Nephron (organoid): ENCODE measurements at regions not wholly inside any gene's neighbourhood (a gene's known extent, or its start where the extent isn't known, plus 50 kb on each side); places are given as distances from the start of the nearest gene placed in this dataset.

Experiments used
- H3K27ac Mint-ChIP-seq, 3 experiments: 2 replicates each; pipeline ENCODE4 v1.8.0; 2020; ENCODE audit warnings: mixed read lengths in 3 of 3, mild to moderate bottlenecking in 2 of 3, moderate library complexity in 1 of 3
- H3K27me3 Mint-ChIP-seq: 2 replicates; pipeline ENCODE4 v1.8.0; 2021; ENCODE audit warnings: low read depth, mild to moderate bottlenecking, moderate library complexity, mixed read lengths
- H3K36me3 Mint-ChIP-seq: 2 replicates; pipeline ENCODE4 v1.8.0; 2020; ENCODE audit warnings: low read depth, mixed read lengths
- H3K4me1 Mint-ChIP-seq: 2 replicates; pipeline ENCODE4 v1.8.0; 2020; ENCODE audit warnings: mixed read lengths
- H3K4me3 Mint-ChIP-seq, 3 experiments: 2 replicates each; pipeline ENCODE4 v1.8.0; 2020; ENCODE audit warnings: mild to moderate bottlenecking in 3 of 3, mixed read lengths in 3 of 3, moderate library complexity in 2 of 3
- H3K9me3 Mint-ChIP-seq: 2 replicates; pipeline ENCODE4 v1.8.0; 2020; ENCODE audit warnings: mixed read lengths
- CTCF ChIP-seq, 3 experiments: fragments of 200-600 bp; sonication (generic); IDR thresholded peaks; one replicate each; pipeline ENCODE4 v1.5.0; 2021; ENCODE audit warnings: antibody characterized with exemption in 3 of 3; ENCODE audit not compliant: unreplicated experiment in 3 of 3

DNA sequence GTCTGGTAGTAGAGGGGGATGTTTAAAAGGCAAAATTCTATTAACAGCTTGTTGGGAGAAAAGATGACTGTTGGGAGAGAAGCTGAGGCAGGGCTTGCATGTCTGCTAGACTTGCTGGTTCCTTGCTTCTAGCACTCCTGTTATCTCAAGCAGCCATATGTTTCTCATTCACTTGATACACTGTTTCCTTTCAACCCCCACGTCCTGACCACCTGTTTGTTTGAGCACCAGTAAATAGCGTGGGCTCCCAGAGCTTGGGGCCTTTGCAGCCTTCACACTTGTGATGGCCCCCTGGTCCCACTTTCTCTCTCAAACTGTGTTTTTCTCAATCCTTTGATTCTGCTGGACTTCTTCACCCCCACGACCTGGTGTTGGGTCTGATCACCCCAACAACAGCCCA, 111.7 kb upstream of the TMEM161B start:
- no peak overlapping the region for H3K27ac Mint-ChIP-seq
- H3K4me3 Mint-ChIP-seq, result no peak overlapping the region
- no peaks in the 10 kb centered on the region for H3K9me3 Mint-ChIP-seq
- TF ChIP-seq CTCF (IDR thresholded peaks at IDR 0.05; ENCODE audit: unreplicated experiment in 3 of 3), result no peak
- no peaks in the 10 kb centered on the region for H3K27me3 Mint-ChIP-seq
- no peaks in the 10 kb centered on the region for H3K4me1 Mint-ChIP-seq
- H3K36me3 Mint-ChIP-seq, result no peaks in the 10 kb centered on the region

DNA sequence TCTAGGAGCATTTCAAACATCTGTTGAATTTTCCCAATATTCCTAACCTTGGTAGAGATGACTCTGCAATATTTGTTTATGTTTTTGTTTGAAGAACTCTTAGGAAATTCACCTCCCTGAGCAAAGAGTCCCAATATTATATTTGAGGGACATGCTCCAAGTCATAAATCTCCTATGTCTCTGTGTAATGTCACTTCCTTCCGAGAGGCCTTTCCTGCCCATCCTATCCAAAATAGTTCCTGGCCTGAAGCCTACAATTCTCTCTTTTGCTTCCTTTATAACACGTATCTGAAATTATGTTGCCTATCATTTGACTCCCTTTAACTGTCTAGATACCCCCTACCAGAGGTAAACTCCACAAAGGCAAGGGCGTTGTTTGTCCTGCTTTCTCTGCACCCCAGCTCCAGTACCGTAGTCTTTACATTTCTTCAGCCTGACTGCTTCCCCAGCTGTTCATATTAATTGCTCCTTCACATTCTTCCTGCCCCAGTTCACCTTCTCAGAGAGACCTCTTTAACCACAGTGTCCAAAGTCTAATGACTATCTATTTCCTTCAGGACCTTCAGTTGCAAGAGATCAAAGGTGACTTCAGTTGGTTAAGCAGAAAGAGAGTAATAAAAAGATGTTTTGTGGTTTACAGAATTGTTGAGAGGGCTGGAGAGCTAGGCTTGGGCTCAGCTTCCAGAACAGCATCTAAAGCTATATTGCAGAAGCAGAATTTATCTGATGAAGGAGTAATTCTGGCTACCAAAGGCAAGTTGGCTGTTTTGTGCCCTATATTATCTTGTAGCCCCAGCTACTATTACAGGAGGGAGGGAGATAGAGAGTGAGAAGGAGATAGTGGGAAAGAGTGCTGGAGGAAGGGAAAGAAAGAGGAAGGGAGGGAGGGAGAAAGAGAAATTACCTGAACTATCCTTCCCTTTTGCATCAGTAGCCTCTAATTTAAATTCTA, 109.3 kb upstream of the TMEM161B start:
- Mint-ChIP-seq H3K4me1 (no peaks in the 10 kb centered on the region), H3K4me3 (no peak overlapping the region), H3K36me3 (no peaks in the 10 kb centered on the region), H3K9me3 (no peaks in the 10 kb centered on the region), H3K27ac (no peak overlapping the region), H3K27me3 (no peaks in the 10 kb centered on the region)
- TF ChIP-seq CTCF (IDR thresholded peaks at IDR 0.05; ENCODE audit: unreplicated experiment in 3 of 3), result no peak

GRCh38 chr5:88377240-88377639, 108.6 kb upstream of the TMEM161B start:
- no peak for TF ChIP-seq CTCF (IDR thresholded peaks at IDR 0.05; ENCODE audit: unreplicated experiment in 3 of 3)
- no peak overlapping the region for H3K4me3 Mint-ChIP-seq
- H3K36me3 Mint-ChIP-seq, result no peaks in the 10 kb centered on the region
- H3K27ac Mint-ChIP-seq, result no peak overlapping the region
- H3K27me3 Mint-ChIP-seq, result no peaks in the 10 kb centered on the region
- no peaks in the 10 kb centered on the region for H3K9me3 Mint-ChIP-seq
- no peaks in the 10 kb centered on the region for H3K4me1 Mint-ChIP-seq

- no peak overlapping the region for H3K27ac Mint-ChIP-seq
- no peaks in the 10 kb centered on the region for H3K9me3 Mint-ChIP-seq
- no peak overlapping the region for H3K4me3 Mint-ChIP-seq
- H3K27me3 Mint-ChIP-seq, result no peaks in the 10 kb centered on the region
- H3K4me1 Mint-ChIP-seq, result no peaks in the 10 kb centered on the region
- no peak for TF ChIP-seq CTCF (IDR thresholded peaks at IDR 0.05; ENCODE audit: unreplicated experiment in 3 of 3)
- H3K36me3 Mint-ChIP-seq, result no peaks in the 10 kb centered on the region
These were observed 108.1 kb upstream of the TMEM161B start for GRCh38 chr5:88376728-88377127.

DNA sequence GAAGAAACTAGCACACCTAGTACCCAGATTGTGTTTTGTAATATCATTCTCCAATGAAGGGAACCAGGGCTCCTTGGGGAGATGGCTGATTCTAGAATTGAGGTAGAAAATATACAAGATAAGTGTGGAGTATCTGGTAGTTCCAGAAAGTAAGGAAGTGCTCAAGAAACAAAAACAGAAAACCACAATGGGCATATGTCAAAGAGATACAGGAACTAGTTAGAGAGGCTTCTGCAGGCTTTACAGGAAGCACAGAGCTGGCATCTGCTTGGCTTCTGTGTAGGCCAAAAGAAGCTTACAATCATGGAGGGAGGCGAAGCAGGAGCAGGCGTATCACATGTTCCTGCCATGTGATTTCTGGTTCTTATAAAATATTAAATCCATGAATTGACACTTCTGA, 105.7 kb upstream of the TMEM161B start:
- Mint-ChIP-seq H3K36me3 (no peaks in the 10 kb centered on the region), H3K27ac (no peak overlapping the region), H3K4me1 (no peaks in the 10 kb centered on the region), H3K9me3 (no peaks in the 10 kb centered on the region), H3K4me3 (no peak overlapping the region), H3K27me3 (no peaks in the 10 kb centered on the region)
- no peak for TF ChIP-seq CTCF (IDR thresholded peaks at IDR 0.05; ENCODE audit: unreplicated experiment in 3 of 3)

DNA sequence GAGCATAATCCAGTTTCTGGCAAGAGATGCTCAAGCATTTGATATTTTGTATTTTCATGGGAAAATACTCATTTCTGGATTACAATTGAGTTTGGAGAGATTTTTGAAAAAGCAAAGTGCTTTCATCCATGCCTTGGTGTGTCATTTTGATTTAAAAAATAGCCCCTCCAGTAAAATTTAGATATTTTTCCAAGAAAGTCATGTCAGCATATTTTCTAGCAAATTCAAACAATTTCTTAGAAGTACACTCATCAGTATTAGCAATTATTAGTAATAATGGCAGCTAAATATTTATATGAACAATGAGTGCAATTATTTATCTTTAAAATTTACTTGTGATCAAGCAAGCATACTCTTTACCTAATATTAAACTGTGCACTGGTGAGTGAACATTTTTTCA, 102.2 kb upstream of the TMEM161B start:
- Mint-ChIP-seq H3K4me1 (no peaks in the 10 kb centered on the region), H3K27ac (no peak overlapping the region), H3K36me3 (no peaks in the 10 kb centered on the region), H3K4me3 (no peak overlapping the region), H3K27me3 (no peaks in the 10 kb centered on the region), H3K9me3 (no peaks in the 10 kb centered on the region)
- no peak for TF ChIP-seq CTCF (IDR thresholded peaks at IDR 0.05; ENCODE audit: unreplicated experiment in 3 of 3)
